WERI-Rb-1 (cell line): ENCODE measurements at regions not wholly inside any gene's neighbourhood (a gene's known extent, or its start where the extent isn't known, plus 50 kb on each side); places are given as distances from the start of the nearest gene placed in this dataset.

ENCODE experiments used
- DNase-seq: peaks from one replicate; pipeline ENCODE4 v3.0.0-alpha.2; 2020
- H3K27ac ChIP-seq: fragments of 250-450 bp; sonication (Bioruptor Pico); 2 replicates; pipeline ENCODE4 v1.5.1; 2020; ENCODE audit warnings: mild to moderate bottlenecking, moderate library complexity
- H3K27me3 ChIP-seq: fragments of 250-450 bp; sonication (Bioruptor Pico); 2 replicates; pipeline ENCODE4 v1.5.1; 2021; ENCODE audit warnings: mild to moderate bottlenecking, low read depth, moderate library complexity; ENCODE audit not compliant: insufficient read depth, severe bottlenecking
- H3K36me3 ChIP-seq: fragments of 250-450 bp; sonication (Bioruptor Pico); 2 replicates; pipeline ENCODE4 v1.5.1; 2020; ENCODE audit warnings: mild to moderate bottlenecking, moderate library complexity
- H3K4me3 ChIP-seq: 2 replicates; pipeline ENCODE4 v1.5.1; 2011; ENCODE audit warnings: low read depth, mild to moderate bottlenecking, control low read depth, low read length
- H3K9me3 ChIP-seq: fragments of 250-450 bp; sonication (Bioruptor Pico); 2 replicates; pipeline ENCODE4 v1.5.1; 2021; ENCODE audit warnings: mild to moderate bottlenecking, moderate library complexity; ENCODE audit not compliant: severe bottlenecking
- CTCF ChIP-seq: IDR thresholded peaks from 2 replicates; pipeline ENCODE4 v1.5.1; 2011; ENCODE audit warnings: low read depth, mild to moderate bottlenecking, control low read depth, inconsistent platforms, low read length

GRCh38 chr16:80006241-80007215, 406.0 kb upstream of the MAF start:
- H3K27ac ChIP-seq, result no peak overlapping the region
- peaks cover 54% of the 10 kb centered on the region for H3K27me3 ChIP-seq
- no peak for DNase-seq
- no peak overlapping the region for H3K4me3 ChIP-seq
- H3K36me3 ChIP-seq, result no peaks in the 10 kb centered on the region
- TF ChIP-seq CTCF, result no peak
- no peaks in the 10 kb centered on the region for H3K9me3 ChIP-seq

GRCh38 chr16:80004113-80004512, 403.6 kb upstream of the MAF start:
- no peak overlapping the region for H3K4me3 ChIP-seq
- no peak for DNase-seq
- no peaks in the 10 kb centered on the region for H3K9me3 ChIP-seq
- H3K36me3 ChIP-seq, result no peaks in the 10 kb centered on the region
- peaks cover 67% of the 10 kb centered on the region for H3K27me3 ChIP-seq
- no peak for TF ChIP-seq CTCF
- no peak overlapping the region for H3K27ac ChIP-seq

GRCh38 chr16:80002261-80002660, 401.7 kb upstream of the MAF start:
- Histone ChIP-seq H3K36me3 (no peaks in the 10 kb centered on the region), H3K27me3 (peaks cover 71% of the 10 kb centered on the region), H3K27ac (no peak overlapping the region), H3K9me3 (no peaks in the 10 kb centered on the region), H3K4me3 (no peak overlapping the region)
- no peak for TF ChIP-seq CTCF
- DNase-seq, result no peak

- H3K4me3 ChIP-seq, result no peak overlapping the region
- peaks cover 71% of the 10 kb centered on the region for H3K27me3 ChIP-seq
- no peak for TF ChIP-seq CTCF
- no peaks in the 10 kb centered on the region for H3K36me3 ChIP-seq
- no peaks in the 10 kb centered on the region for H3K9me3 ChIP-seq
- H3K27ac ChIP-seq, result no peak overlapping the region
- no peak for DNase-seq
These were observed 397.6 kb upstream of the MAF start for GRCh38 chr16:79998143-79998542.

- Histone ChIP-seq H3K4me3 (no peak overlapping the region), H3K27me3 (peaks cover 70% of the 10 kb centered on the region), H3K27ac (no peak overlapping the region), H3K36me3 (no peaks in the 10 kb centered on the region), H3K9me3 (no peaks in the 10 kb centered on the region)
- TF ChIP-seq CTCF, result peak; percentile 47
- DNase-seq, result peak; percentile 10
These were observed 396.7 kb upstream of the MAF start for GRCh38 chr16:79997257-79997656.
